ENCODE measurements at regions not wholly inside any gene's neighbourhood (a gene's known extent, or its start where the extent isn't known, plus 50 kb on each side); places are given as distances from the start of the nearest gene placed in this dataset.
"Not testable (repeated sequence)": the region's sequence is repeated elsewhere in the genome, so short reads cannot be mapped to it uniquely, and the experiment has no call there.

GRCh38 chr5:156043351-156043750 is 283.6 kb upstream of the SGCD start:
- no peak for DNase-seq (ENCODE audit: low spot score)

- no peak for DNase-seq (ENCODE audit: low spot score)
Observed at GRCh38 chr5:156051972-156052371, 275.0 kb upstream of the SGCD start.

- no peak for DNase-seq (ENCODE audit: low spot score)
Observed at GRCh38 chr5:156052656-156053055, 274.3 kb upstream of the SGCD start.

- no peak for DNase-seq (ENCODE audit: low spot score)
Observed at GRCh38 chr5:156053056-156053455, 273.9 kb upstream of the SGCD start.

- no peak for DNase-seq (ENCODE audit: low spot score)
Observed at GRCh38 chr5:156076912-156077311, 250.1 kb upstream of the SGCD start.

GRCh38 chr5:156087577-156088110 is 239.3 kb upstream of the SGCD start:
- DNase-seq (ENCODE audit: low spot score), result no peak

- DNase-seq (ENCODE audit: low spot score), result not testable (repeated sequence)
Observed at GRCh38 chr5:156089955-156090940, 236.7 kb upstream of the SGCD start.

- no peak for DNase-seq (ENCODE audit: low spot score)
Observed at GRCh38 chr5:156093024-156093423, 233.9 kb upstream of the SGCD start.

- DNase-seq (ENCODE audit: low spot score), result no peak
Observed at GRCh38 chr5:156094001-156094400, 233.0 kb upstream of the SGCD start.

- DNase-seq (ENCODE audit: low spot score), result no peak
Observed at GRCh38 chr5:156095709-156096241, 231.2 kb upstream of the SGCD start.

- no peak for DNase-seq (ENCODE audit: low spot score)
Observed at GRCh38 chr5:156096259-156096658, 230.7 kb upstream of the SGCD start.

GRCh38 chr5:156103155-156103885 is 223.6 kb upstream of the SGCD start:
- DNase-seq (ENCODE audit: low spot score), result no peak

- no peak for DNase-seq (ENCODE audit: low spot score)
Observed at GRCh38 chr5:156109317-156110023, 217.5 kb upstream of the SGCD start.

- DNase-seq (ENCODE audit: low spot score), result no peak
Observed at GRCh38 chr5:156119692-156120091, 207.3 kb upstream of the SGCD start.

- DNase-seq (ENCODE audit: low spot score), result no peak
Observed at GRCh38 chr5:156120777-156121176, 206.2 kb upstream of the SGCD start.

- no peak for DNase-seq (ENCODE audit: low spot score)
Observed at GRCh38 chr5:156121234-156121633, 205.7 kb upstream of the SGCD start.

GRCh38 chr5:156121882-156122281 is 205.1 kb upstream of the SGCD start:
- DNase-seq (ENCODE audit: low spot score), result no peak

GRCh38 chr5:156124708-156125107 is 202.3 kb upstream of the SGCD start:
- no peak for DNase-seq (ENCODE audit: low spot score)

- no peak for DNase-seq (ENCODE audit: low spot score)
Observed at GRCh38 chr5:156125118-156125517, 201.8 kb upstream of the SGCD start.

- DNase-seq (ENCODE audit: low spot score), result no peak
Observed at GRCh38 chr5:156126716-156127115, 200.2 kb upstream of the SGCD start.

GRCh38 chr5:156128026-156128425 is 198.9 kb upstream of the SGCD start:
- DNase-seq (ENCODE audit: low spot score), result no peak

GRCh38 chr5:156134216-156134615 is 192.7 kb upstream of the SGCD start:
- no peak for DNase-seq (ENCODE audit: low spot score)

Data from SW480 (cell line).